ENCODE measurements at regions not wholly inside any gene's neighbourhood (a gene's known extent, or its start where the extent isn't known, plus 50 kb on each side); places are given as distances from the start of the nearest gene placed in this dataset.
"Not testable (repeated sequence)": the region's sequence is repeated elsewhere in the genome, so short reads cannot be mapped to it uniquely, and the experiment has no call there.

- not testable (repeated sequence) for TF ChIP-seq POLR2A (IDR thresholded peaks at IDR 0.05); CTCF (IDR thresholded peaks at IDR 0.05); POLR2AphosphoS5 (IDR thresholded peaks at IDR 0.05; ENCODE audit: insufficient read depth in 1 of 2, low read depth in 1 of 2)
These were observed 306.8 kb upstream of the NOTCH2NLA start for GRCh38 chr1:146535575-146535974.

Data from vagina (tissue), 2 donors.